HG03575 (cell line): ENCODE measurements at regions not wholly inside any gene's neighbourhood (a gene's known extent, or its start where the extent isn't known, plus 50 kb on each side); places are given as distances from the start of the nearest gene placed in this dataset.

Experiments
- ATAC-seq: cut with Tn5 transposase; IDR thresholded peaks from one replicate; pipeline ENCODE4 v1.9.1; 2021; ENCODE audit not compliant: unreplicated experiment, insufficient number of reproducible peaks, low FRiP score; ENCODE audit errors: extremely low read depth

GRCh38 chr4:34615315-34615714 lies 1629.0 kb downstream of the ARAP2 start:
- ATAC-seq: no peak

- no peak for ATAC-seq
These were observed 1624.7 kb downstream of the ARAP2 start for GRCh38 chr4:34619531-34620162.

DNA sequence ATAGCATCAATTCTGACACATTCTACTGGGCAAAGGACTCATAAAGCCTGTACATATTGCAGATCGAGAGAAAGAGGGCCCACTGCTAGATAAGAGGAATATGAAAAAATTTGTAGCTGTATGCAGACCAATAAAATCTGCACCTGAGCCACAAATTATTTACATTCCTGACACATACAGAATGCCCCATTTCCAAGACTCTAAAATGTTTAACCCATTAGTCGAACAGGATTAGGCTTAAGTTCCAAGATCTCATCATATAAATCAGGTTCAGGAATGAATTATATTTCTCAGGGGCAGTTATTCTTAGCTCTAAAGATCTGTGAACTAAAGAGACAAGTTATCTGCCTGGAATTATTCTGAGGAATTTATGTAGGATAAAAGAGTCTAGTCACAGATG lies 1615.8 kb downstream of the ARAP2 start:
- ATAC-seq: no peak

DNA sequence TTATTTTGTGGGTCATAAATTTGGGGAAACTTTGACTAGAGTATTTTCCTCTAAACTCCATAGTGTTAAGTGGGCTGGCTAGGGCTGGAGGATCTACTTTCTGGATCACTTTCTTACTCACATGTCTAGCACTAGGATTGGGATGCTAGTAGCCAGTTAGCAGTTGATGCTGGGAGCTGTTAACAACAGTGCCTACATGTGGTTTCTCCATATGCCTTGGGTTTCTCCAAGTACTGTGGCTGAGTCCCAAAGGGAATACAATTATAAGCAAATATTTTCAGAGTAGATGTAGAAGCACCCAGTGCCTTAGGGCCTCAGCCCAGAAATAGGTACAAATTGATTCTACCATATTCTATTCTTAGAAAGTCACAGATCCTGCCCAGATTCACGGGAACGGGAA lies 1614.9 kb downstream of the ARAP2 start:
- no peak for ATAC-seq

GRCh38 chr4:34633241-34633640 lies 1611.1 kb downstream of the ARAP2 start:
- ATAC-seq: no peak

- no peak for ATAC-seq
These were observed 1607.7 kb downstream of the ARAP2 start for GRCh38 chr4:34636623-34637022.

GRCh38 chr4:34643476-34643875 lies 1600.8 kb downstream of the ARAP2 start:
- ATAC-seq: no peak

- no peak for ATAC-seq
These were observed 1599.7 kb downstream of the ARAP2 start for GRCh38 chr4:34644579-34645115.

DNA sequence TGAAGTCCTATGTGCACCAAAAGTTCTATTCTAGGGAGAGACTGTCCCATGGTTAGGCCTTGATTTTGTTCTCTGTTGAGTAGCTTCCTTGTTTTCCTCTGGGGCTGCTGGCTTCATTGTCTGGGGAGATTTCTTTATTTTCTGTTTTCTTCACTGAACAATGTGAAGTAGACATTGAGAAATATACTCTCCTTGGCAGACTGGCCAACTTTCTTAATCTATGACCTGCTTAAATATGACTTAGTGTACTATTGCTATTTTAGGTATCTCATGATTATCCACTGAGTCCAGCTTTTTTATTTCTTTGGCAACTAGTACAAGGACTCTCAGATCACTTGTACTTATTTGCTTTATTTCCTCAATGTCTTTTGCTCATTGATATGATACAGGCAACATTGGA lies 1594.6 kb downstream of the ARAP2 start:
- no peak for ATAC-seq

DNA sequence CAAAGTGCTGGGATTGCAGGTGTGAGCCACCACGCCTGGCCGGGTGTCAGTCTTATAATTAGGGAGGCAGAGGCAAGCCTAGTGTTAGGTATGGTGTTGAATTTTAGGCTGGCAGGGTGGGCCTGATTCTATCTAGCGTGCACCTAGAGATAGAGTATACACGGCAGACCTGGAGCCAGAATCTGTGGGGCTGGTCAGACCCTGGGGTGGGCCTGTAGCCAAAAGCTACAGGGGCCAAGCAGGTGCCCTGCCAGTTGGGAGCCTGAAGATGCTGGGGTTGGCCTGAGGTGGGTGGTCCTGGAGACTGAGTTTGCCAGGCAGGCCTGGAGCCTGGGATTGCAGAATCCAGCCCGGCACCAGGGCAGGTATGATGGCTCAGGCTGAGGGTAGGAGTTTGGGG lies 1580.3 kb downstream of the ARAP2 start:
- no peak for ATAC-seq

DNA sequence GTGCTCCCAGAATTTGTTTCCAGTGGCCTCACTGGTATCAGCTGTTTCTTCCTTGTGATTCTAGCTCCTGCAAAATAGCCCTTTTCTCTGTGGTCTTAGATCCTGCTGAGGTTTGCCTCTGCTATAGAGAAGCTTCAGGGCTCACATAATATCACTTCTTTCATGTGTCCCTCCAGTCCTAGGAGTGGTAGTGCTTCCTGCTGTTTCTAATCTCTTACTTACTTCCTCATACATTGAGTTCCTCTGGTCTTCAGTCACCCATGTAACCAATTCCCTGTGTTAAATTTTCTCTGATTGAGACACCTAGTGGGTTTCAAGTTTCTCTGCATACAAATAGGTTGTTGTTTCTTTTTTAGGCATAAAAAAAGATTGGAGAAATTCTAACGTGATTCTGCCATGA lies 1567.9 kb downstream of the ARAP2 start:
- ATAC-seq: no peak

GRCh38 chr4:34678431-34678830 lies 1565.9 kb downstream of the ARAP2 start:
- ATAC-seq: no peak

DNA sequence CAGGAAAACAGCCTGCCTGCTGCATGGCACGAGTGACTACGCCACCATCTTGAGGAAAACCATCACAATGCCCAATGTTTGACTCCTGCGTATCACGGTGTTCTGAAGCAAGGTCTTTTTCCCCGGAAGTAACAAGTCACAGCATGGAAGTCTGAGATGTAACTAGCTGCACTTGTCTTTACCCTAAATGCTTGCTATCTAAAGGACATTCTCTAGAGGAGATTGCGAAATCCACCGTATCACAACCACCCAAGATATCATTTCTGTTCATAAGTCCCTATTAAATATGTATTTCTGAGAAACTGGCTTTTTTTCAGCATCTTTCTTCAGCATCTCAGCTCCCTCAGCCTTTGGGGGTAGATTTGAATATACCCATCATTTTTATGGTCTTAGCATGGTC lies 1565.1 kb downstream of the ARAP2 start:
- ATAC-seq: no peak

DNA sequence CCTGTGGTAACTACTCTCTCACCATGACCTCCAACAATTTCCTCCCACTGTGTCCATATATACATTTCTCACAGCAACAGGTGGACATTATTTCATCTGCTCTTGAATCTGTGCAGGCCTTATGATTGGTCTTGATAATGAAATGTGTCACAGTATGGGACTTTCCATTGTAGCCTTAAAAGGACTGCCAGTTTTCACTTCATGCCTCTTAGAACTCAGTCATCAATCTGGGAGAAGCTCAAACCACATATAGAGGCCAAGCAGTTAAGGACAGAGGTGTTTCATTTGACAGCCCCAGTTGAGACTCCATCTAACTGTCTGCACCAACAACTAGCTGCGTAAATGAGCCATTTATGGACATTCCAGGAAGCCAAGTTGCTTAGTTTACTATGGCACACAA lies 1534.8 kb downstream of the ARAP2 start:
- ATAC-seq: no peak

GRCh38 chr4:34718576-34719245 lies 1525.6 kb downstream of the ARAP2 start:
- ATAC-seq: no peak

DNA sequence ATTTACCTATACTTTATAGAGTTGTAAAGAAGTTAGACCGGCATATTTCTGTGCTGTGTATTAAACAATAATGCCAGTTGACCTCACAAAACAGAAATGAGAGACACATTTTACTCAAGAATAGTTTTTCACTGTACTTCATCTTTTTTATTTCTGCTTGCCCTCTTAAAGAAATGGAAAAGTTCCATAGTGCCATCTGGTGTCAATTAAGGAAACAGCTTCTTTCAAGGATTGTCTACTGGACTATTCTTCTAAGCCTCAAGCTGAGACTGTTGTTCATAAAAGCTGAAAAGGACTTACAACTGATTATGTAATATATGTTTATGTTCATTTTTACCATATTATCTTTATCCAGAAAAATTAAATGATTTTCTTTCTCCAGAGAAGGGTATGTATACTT lies 1523.7 kb downstream of the ARAP2 start:
- ATAC-seq: no peak

GRCh38 chr4:34721835-34722234 lies 1522.5 kb downstream of the ARAP2 start:
- ATAC-seq: no peak

- ATAC-seq: no peak
These were observed 1520.7 kb downstream of the ARAP2 start for GRCh38 chr4:34723605-34724004.

GRCh38 chr4:34724491-34724890 lies 1519.8 kb downstream of the ARAP2 start:
- ATAC-seq: no peak

DNA sequence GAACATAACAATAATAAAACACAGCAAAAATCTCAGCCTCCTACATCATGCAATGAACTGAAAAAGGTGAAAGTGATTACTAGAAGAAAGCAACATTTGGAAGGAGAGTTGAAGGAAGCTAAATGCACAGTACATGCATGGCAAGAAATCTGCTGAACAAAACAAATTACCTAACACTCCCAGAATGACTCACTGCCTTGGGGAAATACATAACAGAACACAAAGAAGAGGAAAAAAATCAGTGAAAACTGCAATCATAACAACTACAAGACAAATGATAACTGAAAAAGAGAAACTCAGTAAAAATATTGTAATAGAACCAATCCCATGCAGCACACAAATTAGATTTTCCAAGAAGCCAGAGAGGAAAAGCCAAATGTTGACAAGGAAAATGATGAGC lies 1513.2 kb downstream of the ARAP2 start:
- no peak for ATAC-seq
